ENCODE measurements at regions not wholly inside any gene's neighbourhood (a gene's known extent, or its start where the extent isn't known, plus 50 kb on each side); places are given as distances from the start of the nearest gene placed in this dataset.

- TF ChIP-seq GATA2 (IDR thresholded peaks at IDR 0.05; ENCODE audit: low read depth, low read length) = no peak
- no peak for TF ChIP-seq GATA3 (IDR thresholded peaks at IDR 0.05; ENCODE audit: low read depth, low read length)
These were observed 110.0 kb downstream of the TRIB2 start for GRCh38 chr2:12826781-12827180.

Data from SH-SY5Y (cell line).